ENCODE measurements at regions not wholly inside any gene's neighbourhood (a gene's known extent, or its start where the extent isn't known, plus 50 kb on each side); places are given as distances from the start of the nearest gene placed in this dataset.

- DNase-seq, result no peak
Measured at GRCh38 chr2:156083763-156084493, 248.6 kb downstream of the NR4A2 start.

- DNase-seq, result no peak
Measured at GRCh38 chr2:156079845-156080244, 252.7 kb downstream of the NR4A2 start.

DNA sequence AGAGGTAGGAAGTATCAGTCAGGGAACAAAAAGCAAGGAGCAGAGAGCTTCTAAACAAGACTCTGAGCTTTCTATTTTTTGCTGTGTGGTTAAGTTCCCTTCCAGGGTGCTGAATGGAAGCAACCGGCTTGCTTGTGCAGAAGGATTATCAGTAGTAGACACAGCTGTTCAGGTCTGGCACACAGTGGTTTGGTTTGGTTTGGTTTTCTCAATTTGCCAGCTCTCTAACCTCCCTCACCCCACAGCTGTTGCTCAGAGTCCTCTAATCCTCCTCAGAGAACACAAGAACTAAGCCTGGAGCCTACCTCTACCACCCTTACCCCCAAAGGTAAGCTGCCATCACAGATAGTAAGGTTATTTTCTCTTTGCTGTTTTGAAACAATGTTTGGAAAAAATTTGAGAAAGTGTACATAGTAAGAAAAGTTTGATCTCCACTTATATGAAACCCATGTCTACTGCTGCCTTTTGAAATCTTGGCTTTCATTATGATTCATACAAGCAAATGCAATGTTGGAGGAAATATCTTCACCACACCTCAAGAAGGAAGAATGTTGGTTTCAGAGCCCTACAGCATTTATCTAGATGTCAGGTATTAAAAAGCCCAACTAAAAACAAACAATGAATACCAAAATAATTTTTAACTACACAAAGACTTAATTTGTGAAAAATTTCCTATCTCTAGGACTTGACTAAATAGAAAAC, 255.3 kb downstream of the NR4A2 start:
- peak; percentile 16 to 34 for DNase-seq

- DNase-seq, result peak; percentile 54 to 71
Measured at GRCh38 chr2:156065912-156066311, 266.6 kb downstream of the NR4A2 start.

DNA sequence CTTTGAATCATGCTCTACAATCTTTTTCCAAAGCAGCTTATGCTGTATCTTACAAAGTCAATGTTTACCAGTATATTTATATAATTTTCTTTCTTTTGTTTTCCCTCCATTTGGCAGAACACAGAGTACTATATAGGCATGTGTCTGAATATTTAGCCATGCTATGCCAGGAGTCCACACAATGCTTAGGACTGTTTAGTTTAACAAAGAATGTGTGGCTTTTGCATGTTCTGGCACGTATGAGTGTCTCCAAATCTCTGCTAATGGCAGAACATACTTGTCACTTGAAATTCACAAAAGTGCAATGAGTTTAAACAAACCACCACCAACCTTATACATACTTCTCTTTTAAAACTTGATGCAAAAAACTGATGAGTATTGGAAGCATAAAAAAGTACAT, 268.0 kb downstream of the NR4A2 start:
- DNase-seq, result no peak

DNA sequence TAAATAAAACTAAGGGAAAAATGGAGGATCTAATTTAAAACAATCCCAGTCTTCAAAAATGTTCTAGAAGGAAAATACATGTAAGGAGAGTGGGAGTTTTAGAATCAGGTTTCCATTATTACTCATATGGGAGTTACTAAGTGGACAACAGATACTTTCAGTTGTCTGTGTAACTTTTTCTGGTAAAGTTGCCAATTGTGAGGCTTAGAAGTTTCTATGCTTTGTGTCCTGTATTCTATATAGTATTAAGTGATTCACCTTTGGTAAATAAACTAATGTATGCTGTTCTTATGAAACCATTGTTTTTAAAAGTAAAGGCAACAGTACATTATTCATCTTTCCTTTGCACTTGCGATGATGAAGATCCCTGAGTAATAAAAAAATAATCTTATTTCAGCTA, 274.9 kb downstream of the NR4A2 start:
- DNase-seq, result no peak

DNA sequence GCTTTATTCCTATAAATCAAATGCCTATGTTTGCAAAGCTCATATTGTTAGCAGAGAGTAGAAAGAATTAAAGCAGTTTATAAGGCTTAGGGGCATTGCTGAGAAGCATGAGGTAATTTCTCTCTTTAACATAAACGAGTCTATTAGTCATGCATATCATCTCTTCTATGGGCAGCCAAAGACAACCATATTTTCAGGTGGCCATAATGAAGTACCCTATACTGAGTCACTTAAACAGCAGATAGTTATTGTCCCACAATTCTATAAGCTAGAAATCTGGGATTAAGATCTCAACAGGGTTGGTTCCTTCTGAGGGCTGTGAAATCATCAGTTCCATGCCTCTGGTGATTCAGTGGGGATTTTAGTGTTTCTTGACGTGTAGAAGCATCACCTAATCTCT, 277.5 kb downstream of the NR4A2 start:
- no peak for DNase-seq

DNA sequence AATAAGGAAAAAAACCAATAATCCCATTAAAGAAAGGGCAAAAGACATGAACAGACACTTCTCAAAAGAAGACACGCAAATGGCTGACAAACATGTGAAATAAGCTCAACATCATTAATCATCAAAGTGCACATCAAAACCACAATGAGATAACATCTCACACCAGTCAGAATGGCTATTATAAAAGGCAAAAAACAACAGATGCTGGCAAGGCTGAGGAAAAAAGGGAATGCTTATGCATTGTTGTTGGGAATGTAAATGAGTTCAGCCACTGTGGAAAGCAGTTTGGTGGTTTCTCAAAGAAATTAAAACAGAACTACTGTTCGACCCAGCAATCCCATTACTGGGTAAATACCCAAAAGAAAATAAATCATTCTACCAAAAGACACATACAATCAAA, 285.6 kb downstream of the NR4A2 start:
- no peak for DNase-seq

DNA sequence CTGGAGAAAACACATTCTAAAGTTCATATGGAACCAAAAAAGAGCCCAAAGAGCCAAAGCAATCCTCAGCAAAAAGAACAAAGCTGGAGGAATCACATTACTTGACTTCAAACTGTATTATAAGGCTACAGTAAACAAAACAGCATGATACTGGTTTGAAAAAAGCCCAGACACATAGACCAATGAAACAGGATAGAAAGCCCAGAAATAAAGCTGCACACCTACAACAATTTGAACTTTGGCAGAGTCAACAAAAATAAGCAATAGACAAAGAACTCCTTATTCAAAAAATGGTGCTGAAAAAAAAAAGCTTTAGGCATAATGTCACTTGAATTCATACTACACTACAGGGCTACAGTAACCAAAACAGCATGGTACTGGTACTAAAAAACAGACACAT, 289.6 kb downstream of the NR4A2 start:
- no peak for DNase-seq

- DNase-seq, result no peak
Measured at GRCh38 chr2:156038021-156038420, 294.5 kb downstream of the NR4A2 start.

- DNase-seq, result no peak
Measured at GRCh38 chr2:156037482-156037881, 295.0 kb downstream of the NR4A2 start.

DNA sequence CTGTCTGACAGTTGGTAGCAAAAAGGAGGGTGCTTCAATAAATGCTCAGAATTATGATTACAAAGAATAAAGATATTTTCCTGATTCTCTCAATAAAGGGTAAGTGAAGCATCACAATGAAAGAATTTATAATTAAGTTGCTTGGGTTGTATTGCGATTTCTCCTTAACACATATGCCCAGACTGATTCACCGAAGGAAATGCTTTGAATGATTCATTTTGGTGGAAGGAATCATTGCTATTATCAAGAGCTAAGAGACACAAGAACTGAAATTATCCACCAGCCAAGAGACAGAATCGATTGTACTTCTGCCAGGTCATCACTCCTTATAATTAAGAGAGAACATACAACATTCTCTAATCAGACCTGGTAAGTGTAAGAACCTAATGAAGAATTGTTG, 301.4 kb downstream of the NR4A2 start:
- no peak for DNase-seq

DNA sequence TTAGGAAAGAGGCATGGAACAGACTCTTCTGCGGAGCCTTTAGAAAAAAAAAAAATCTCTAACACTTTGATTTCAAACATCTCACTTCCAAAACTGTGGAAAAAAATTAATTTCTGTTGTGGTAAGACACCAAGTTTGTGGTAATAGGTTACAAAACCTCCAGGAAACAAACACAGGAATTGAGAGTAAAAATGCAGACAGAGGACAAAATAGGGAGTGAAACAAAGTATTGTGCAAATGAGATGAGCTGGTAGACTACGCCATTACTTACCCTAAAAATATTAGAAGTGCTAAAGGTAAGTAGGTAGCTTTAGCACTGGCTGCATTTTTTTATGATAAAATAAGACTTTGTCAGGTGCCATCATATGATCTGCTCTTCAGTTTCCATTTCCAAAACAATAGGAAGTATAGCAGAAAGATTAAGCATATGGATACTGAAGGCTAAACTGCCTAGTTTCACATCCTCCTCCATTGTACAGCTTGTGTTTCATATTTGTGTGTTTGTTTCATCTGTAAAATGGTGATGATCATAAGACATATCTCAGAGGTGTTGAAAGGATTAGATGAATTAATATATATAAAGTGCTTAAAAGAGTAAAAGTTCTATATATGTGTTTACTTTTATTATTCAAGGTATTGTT, 309.2 kb downstream of the NR4A2 start:
- DNase-seq, result no peak

GRCh38 chr2:156021146-156022040, 311.1 kb downstream of the NR4A2 start:
- DNase-seq, result no peak

DNA sequence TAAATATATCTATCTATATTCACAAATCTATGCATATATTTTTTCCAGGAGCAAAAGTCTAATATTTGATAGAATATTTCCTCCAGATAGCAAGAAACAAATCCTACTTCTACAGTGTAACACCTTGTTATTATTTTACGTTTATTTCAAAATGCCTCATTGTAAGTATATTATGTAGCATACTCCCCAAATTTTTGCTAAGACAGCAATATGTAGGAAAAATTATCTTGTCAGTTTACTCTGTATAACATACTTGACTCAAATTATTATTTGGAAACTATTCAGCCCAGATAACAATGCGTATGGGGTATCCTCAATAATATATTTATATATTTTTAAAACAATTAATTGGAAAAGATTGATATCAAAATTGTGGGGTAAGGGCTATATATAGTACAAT, 313.2 kb downstream of the NR4A2 start:
- no peak for DNase-seq

- DNase-seq, result no peak
Measured at GRCh38 chr2:156017341-156017885, 315.1 kb downstream of the NR4A2 start.

GRCh38 chr2:156009293-156009692, 323.2 kb downstream of the NR4A2 start:
- no peak for DNase-seq

DNA sequence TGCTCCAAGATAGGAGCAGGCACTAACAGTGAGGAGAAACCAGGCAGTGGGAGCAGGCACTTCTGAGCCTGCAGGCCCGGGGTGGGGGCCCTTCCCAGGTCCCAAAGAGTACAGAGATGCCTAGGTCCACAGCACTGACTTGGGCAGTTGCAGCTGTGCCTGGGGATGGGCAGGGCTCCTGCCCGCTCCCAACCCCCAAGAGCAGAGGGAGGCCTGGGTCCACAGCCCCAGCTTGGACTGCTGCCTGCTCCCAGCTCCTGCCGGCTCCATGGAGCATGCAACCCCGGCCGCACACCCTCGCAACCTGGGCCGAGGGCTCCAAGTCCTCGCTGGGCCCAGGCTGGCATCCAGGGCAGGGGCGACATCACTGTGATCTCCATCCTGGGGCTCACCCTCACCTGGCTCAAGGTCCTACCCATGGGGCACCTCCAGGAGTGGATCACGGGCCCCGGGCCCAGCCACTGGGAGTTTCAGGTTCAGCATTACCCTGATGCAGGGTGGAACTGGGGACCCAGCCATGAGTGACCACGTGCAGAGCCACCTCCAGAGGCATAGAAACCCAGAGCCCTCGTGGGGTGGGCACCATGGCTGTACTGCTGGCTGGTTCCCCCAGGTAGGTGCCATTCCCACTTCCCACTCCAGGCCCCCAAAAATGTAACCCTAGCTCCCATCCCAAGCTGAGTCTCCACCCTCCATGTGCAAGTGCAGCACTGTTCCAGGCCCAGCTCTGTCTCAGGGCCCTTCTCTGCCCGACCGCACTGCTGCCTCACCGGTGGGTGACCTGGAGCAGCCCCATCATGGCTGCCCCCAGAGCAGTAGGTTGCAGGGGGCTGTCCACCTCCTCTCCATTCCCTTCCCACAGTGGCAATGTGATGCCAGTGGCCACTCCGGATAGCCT, 325.6 kb downstream of the NR4A2 start:
- DNase-seq, result no peak

DNA sequence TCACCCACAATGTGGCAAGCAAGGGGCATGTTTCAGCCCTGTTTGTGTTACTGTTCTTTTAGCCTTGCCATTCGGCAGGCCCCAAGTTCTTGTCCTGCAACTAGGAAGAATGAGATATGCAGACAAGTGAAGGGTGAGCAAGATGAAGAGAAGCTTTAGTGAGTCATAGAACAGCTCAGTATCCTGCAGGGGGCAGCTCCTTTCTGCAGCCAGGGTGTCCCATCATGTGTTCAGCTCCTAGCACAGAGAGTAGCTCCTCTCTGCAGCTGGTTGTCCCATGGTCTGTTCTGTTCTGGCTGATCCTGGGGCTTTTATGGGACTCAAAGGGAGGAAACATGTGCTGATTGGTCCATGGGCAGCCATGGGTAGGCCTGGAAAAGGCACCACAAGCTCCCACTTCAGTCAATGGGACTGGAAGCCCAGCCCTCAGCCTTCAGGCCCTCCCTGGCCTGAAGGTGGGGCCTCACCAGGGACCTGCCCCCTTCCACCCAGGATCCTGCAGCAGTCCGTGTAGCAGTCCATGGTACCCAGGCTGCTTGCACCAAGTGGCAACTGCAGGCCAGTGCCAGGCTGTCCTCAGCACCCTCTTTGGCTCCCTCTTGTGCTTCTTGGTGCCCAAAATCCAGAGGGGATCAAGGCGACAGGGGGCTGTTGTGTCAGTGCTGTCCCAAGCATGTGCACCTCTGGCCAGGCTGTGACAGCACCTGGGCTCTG, 326.4 kb downstream of the NR4A2 start:
- DNase-seq, result no peak

DNA sequence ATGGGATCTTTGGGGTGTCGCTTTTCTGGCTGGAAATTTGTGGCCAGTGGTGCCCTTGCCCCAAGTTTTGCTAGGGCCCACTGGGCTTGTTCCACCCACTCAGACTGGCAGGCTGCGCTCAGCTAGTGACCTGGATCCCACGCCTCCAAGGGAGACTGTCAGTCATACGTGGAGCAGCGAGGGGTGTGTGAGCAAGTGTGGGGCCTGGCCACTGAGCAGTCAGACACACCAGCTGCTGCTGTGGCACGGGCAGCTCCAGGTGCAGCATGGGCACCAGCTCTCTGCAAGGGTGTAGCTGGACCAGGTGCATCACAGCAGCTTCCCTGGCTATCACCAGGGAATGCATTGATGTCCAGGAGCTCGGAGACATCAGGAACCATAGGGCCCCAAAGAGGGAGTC, 327.0 kb downstream of the NR4A2 start:
- no peak for DNase-seq

DNA sequence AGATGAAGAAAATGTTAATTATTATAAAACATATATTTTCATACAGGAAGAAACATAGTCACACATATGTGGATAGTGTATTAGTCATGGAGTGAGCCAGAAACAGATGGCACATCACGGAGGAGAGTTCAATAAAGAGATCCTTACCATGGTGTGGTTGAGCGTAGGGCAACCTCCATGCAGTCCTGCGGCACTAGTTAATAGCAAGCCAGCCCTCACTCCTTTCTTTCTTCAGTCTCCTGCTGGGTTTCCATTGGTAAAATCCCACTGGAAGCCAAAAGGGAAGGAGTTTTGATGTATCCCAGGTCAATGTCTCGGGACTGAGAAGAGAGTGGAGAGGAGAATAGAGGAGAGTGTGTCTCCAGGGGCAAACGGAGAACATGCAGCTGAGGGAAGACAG, 328.1 kb downstream of the NR4A2 start:
- no peak for DNase-seq
